Small intestine (tissue), 7 donors: ENCODE measurements at regions not wholly inside any gene's neighbourhood (a gene's known extent, or its start where the extent isn't known, plus 50 kb on each side); places are given as distances from the start of the nearest gene placed in this dataset.
A peak's percentile ranks its signal among the peaks of the same experiment; 100 is the strongest.

Experiments
- DNase-seq, 2 donors: peaks; one replicate each; pipeline versions ENCODE4 v3.0.0 to v3.0.0-alpha.2; 2013
- FAIRE-seq: peaks from 2 replicates; lab custom pipeline; 2012; peaks lifted over from hg19 to GRCh38; lab: Jason Lieb, UNC
- H3K27ac ChIP-seq, 3 donors: one replicate each; pipeline ENCODE4 v1.5.1; 2013; ENCODE audit warnings: low read length in 2 of 3, mild to moderate bottlenecking in 2 of 3, control low read depth in 1 of 3, inconsistent platforms in 1 of 3, low read depth in 1 of 3, moderate library complexity in 1 of 3
- H3K27me3 ChIP-seq, 3 donors: one replicate each; pipeline ENCODE4 v1.6.1; 2013; ENCODE audit warnings: low read length in 3 of 3, inconsistent platforms in 1 of 3; ENCODE audit not compliant: control insufficient read depth in 3 of 3, insufficient read depth in 3 of 3
- H3K36me3 ChIP-seq, 3 donors: one replicate each; pipeline ENCODE4 v1.6.1; 2013; ENCODE audit warnings: low read length in 3 of 3, inconsistent platforms in 1 of 3, low read depth in 1 of 3, mild to moderate bottlenecking in 1 of 3, moderate library complexity in 1 of 3; ENCODE audit not compliant: control insufficient read depth in 3 of 3, insufficient read depth in 2 of 3
- H3K4me1 ChIP-seq, 3 donors: one replicate each; pipeline ENCODE4 v1.6.1; 2013; ENCODE audit warnings: low read length in 2 of 3, inconsistent platforms in 1 of 3, low read depth in 1 of 3, mild to moderate bottlenecking in 1 of 3, moderate library complexity in 1 of 3; ENCODE audit not compliant: control insufficient read depth in 3 of 3, insufficient read depth in 2 of 3
- H3K4me3 ChIP-seq, 3 donors: one replicate each; pipeline ENCODE4 v1.5.1; 2013; ENCODE audit warnings: low read length in 3 of 3, control low read depth in 1 of 3, inconsistent platforms in 1 of 3, low read depth in 1 of 3, mild to moderate bottlenecking in 1 of 3, moderate library complexity in 1 of 3
- H3K9me3 ChIP-seq, 2 donors: one replicate each; pipeline ENCODE4 v1.6.1; 2013; ENCODE audit warnings: low read depth in 1 of 2, low read length in 1 of 2; ENCODE audit not compliant: control insufficient read depth in 2 of 2, insufficient read depth in 1 of 2
- WGBS, 3 donors: extraction: QIAGEN DNeasy Blood & Tissue Kit; methylation state at CpG; one replicate each; pipeline ENCODE4 v1.1.7; 2013; 5-methylcytosine and 5-hydroxymethylcytosine counted together
- donor health status: healthy with polysubstance abuse.
- donor health status: control.
- donor health status: control.
- donor health status: Bipolar disorder and iron deficiency.
- donor health status: healthy.

GRCh38 chr12:93019975-93020630 lies 91.0 kb upstream of the EEA1 start:
- peaks cover 3 to 65% (median 13%) of the 10 kb centered on the region in 3 donors for H3K4me1 ChIP-seq
- H3K36me3 ChIP-seq, result no peaks in the 10 kb centered on the region
- no peak overlapping the region for H3K4me3 ChIP-seq
- peaks cover 0 to 5% of the 10 kb centered on the region in 2 donors for H3K9me3 ChIP-seq
- H3K27me3 ChIP-seq, result no peaks in the 10 kb centered on the region
- DNase-seq (peak; percentile 87 to 91), FAIRE-seq (no peak)
- WGBS, 3 donors, result 13 to 56% (median 29%) methylated on average over 8 of the region's 8 CpGs
- H3K27ac ChIP-seq, result peak overlapping the region; percentile 65 to 86 (median 76)

GRCh38 chr12:93020631-93021597 lies 91.8 kb upstream of the EEA1 start:
- peak overlapping the region; percentile 0 to 86 (median 53) for H3K27ac ChIP-seq
- peaks cover 0 to 5% of the 10 kb centered on the region in 2 donors for H3K9me3 ChIP-seq
- FAIRE-seq (no peak), DNase-seq (no peak)
- H3K36me3 ChIP-seq, result no peaks in the 10 kb centered on the region
- no peak overlapping the region for H3K4me3 ChIP-seq
- no peaks in the 10 kb centered on the region for H3K27me3 ChIP-seq
- H3K4me1 ChIP-seq, result peaks cover 3 to 57% (median 10%) of the 10 kb centered on the region in 3 donors
- 34 to 68% (median 41%) methylated on average over 9 of the region's 9 CpGs for whole genome bisulfite sequencing, 3 donors

- 54 to 86% (median 64%) methylated on average over 6 of the region's 6 CpGs for WGBS, 3 donors
- no peak for FAIRE-seq
- peaks cover 3 to 43% (median 8%) of the 10 kb centered on the region in 3 donors for H3K4me1 ChIP-seq
Measured at GRCh38 chr12:93022603-93023340, 93.7 kb upstream of the EEA1 start.

GRCh38 chr12:93025145-93026103 lies 96.3 kb upstream of the EEA1 start:
- FAIRE-seq (no peak), DNase-seq (peak; percentile 70 to 76)
- no peak overlapping the region for H3K4me3 ChIP-seq
- H3K4me1 ChIP-seq, result peaks cover 0 to 18% (median 2%) of the 10 kb centered on the region in 3 donors
- no peaks in the 10 kb centered on the region for H3K9me3 ChIP-seq
- WGBS, 3 donors, result 54 to 72% (median 68%) methylated on average over 6 of the region's 6 CpGs
- no peaks in the 10 kb centered on the region for H3K27me3 ChIP-seq
- no peaks in the 10 kb centered on the region for H3K36me3 ChIP-seq
- H3K27ac ChIP-seq, result no peak overlapping the region

More at GRCh38 chr12:93022603-93023340, 93.7 kb upstream of the EEA1 start:
- no peak overlapping the region for H3K4me3 ChIP-seq
- H3K27me3 ChIP-seq, result no peaks in the 10 kb centered on the region
- H3K36me3 ChIP-seq, result no peaks in the 10 kb centered on the region
- no peak overlapping the region for H3K27ac ChIP-seq
- H3K9me3 ChIP-seq, result no peaks in the 10 kb centered on the region
- DNase-seq, result peak in 1 of 2 donors; percentile 18

GRCh38 chr12:93027041-93027440 lies 97.9 kb upstream of the EEA1 start:
- Histone ChIP-seq H3K9me3 (no peaks in the 10 kb centered on the region), H3K27me3 (no peaks in the 10 kb centered on the region), H3K4me3 (no peak overlapping the region), H3K4me1 (peaks cover 0 to 5% (median 0%) of the 10 kb centered on the region in 3 donors), H3K27ac (no peak overlapping the region), H3K36me3 (no peaks in the 10 kb centered on the region)
- FAIRE-seq, result no peak
- WGBS, 3 donors, result 88 to 98% (median 93%) methylated on average over 2 of the region's 2 CpGs
- no peak for DNase-seq

GRCh38 chr12:93029091-93029490 lies 100.0 kb upstream of the EEA1 start:
- WGBS, 3 donors, result 47 to 76% (median 53%) methylated on average over 4 of the region's 4 CpGs

GRCh38 chr12:93031028-93031427 lies 101.9 kb upstream of the EEA1 start:
- Histone ChIP-seq H3K36me3 (no peaks in the 10 kb centered on the region), H3K27ac (no peak overlapping the region), H3K9me3 (no peaks in the 10 kb centered on the region), H3K4me3 (no peak overlapping the region), H3K27me3 (no peaks in the 10 kb centered on the region), H3K4me1 (no peaks in the 10 kb centered on the region)
- FAIRE-seq (no peak), DNase-seq (no peak)
- WGBS, 3 donors, result 62 to 80% (median 71%) methylated on average over 2 of the region's 2 CpGs

More at GRCh38 chr12:93029091-93029490, 100.0 kb upstream of the EEA1 start:
- no peak overlapping the region for H3K4me3 ChIP-seq
- H3K4me1 ChIP-seq, result no peaks in the 10 kb centered on the region
- H3K27ac ChIP-seq, result no peak overlapping the region
- DNase-seq (no peak), FAIRE-seq (no peak)
- H3K9me3 ChIP-seq, result no peaks in the 10 kb centered on the region
- H3K27me3 ChIP-seq, result no peaks in the 10 kb centered on the region
- no peaks in the 10 kb centered on the region for H3K36me3 ChIP-seq
